HepG2 (cell line): ENCODE measurements at regions not wholly inside any gene's neighbourhood (a gene's known extent, or its start where the extent isn't known, plus 50 kb on each side); places are given as distances from the start of the nearest gene placed in this dataset.
"Not testable (repeated sequence)": the region's sequence is repeated elsewhere in the genome, so short reads cannot be mapped to it uniquely, and the experiment has no call there.

Experiments
- ATAC-seq: fragments of 200-7000 bp; cut with Tn5 transposase; 3 replicates; pipeline ENCODE4 v1.9.1; 2020; ENCODE audit warnings: mild to moderate bottlenecking, moderate library complexity
- BruUV-seq: library from RNA; stranded (reverse); fragments of 400-500 nt; replicated peaks from 2 replicates; lab custom pipeline; 2021; lab: Mats Ljungman, UMichigan
- CTCF ChIA-PET: fragments of 300-600 bp; formaldehyde crosslinking; extraction: SDS; loops from one replicate; lab custom pipeline; 2021; ENCODE audit warnings: low total read pairs, inconsistent platforms, low intra/inter-chr PET ratio; lab: Yijun Ruan, JAX
- POLR2A ChIA-PET: fragments of 350-600 bp; sonication (Branson Sonifier 250); formaldehyde crosslinking; loops from one replicate; lab custom pipeline; 2020; ENCODE audit warnings: antibody characterized with exemption, inconsistent platforms; lab: Yijun Ruan, JAX
- DNase-seq: peaks from one replicate; pipeline ENCODE4 v3.0.0-alpha.2; 2015; ENCODE audit warnings: low spot score
- FAIRE-seq: peaks from 3 replicates; lab custom pipeline; 2011; peaks lifted over from hg19 to GRCh38; lab: Jason Lieb, UNC
- H2AFZ ChIP-seq: one replicate; pipeline ENCODE4 v1.6.1; 2011; ENCODE audit warnings: low read length, inconsistent platforms
- H3K27ac ChIP-seq: fragments of 300-600 bp; 3 replicates; pipeline ENCODE4 v1.8.0; 2011; ENCODE audit warnings: mixed run types, mild to moderate bottlenecking, mixed read lengths, low read length, inconsistent platforms; ENCODE audit not compliant: insufficient read depth; ENCODE audit errors: extremely low read length
- H3K27me3 ChIP-seq, 2 experiments: fragments of 200-600 bp in 1 of 2; 2 replicates in 1 of 2; 3 replicates in 1 of 2; pipeline versions ENCODE4 v1.6.0 to v1.8.0; 2011; ENCODE audit warnings: low read length in 2 of 2, mild to moderate bottlenecking in 2 of 2, moderate library complexity in 2 of 2, inconsistent platforms in 1 of 2; ENCODE audit not compliant: insufficient read depth in 2 of 2, control insufficient read depth in 1 of 2
- H3K36me3 ChIP-seq, 2 experiments: fragments of 200-600 bp in 1 of 2; replicated peaks in 1 of 2; 2 replicates in 1 of 2; 3 replicates in 1 of 2; pipeline versions ENCODE4 v1.5.1 to v1.8.0; 2011; ENCODE audit warnings: low read length in 2 of 2, inconsistent platforms in 1 of 2; ENCODE audit not compliant: insufficient read depth in 2 of 2, control insufficient read depth in 1 of 2
- H3K4me1 ChIP-seq: 2 replicates; pipeline ENCODE4 v1.5.1; 2012; ENCODE audit warnings: low read length, inconsistent platforms; ENCODE audit not compliant: insufficient read depth
- H3K4me2 ChIP-seq: 2 replicates; pipeline ENCODE4 v1.6.0; 2011; ENCODE audit warnings: low read depth, low read length, inconsistent platforms
- H3K4me3 ChIP-seq, 3 experiments: fragments of 200-600 bp in 1 of 3; sonication (generic), shearing (Covaris generic) in 1 of 3; replicated peaks in 1 of 3; 2 replicates each; pipeline ENCODE4 v1.5.1; 2011 to 2016; ENCODE audit warnings: low read length in 3 of 3, inconsistent platforms in 2 of 3, low read depth in 2 of 3, mild to moderate bottlenecking in 2 of 3, control low read depth in 1 of 3, mixed read lengths in 1 of 3; ENCODE audit not compliant: insufficient read depth in 1 of 3
- H3K79me2 ChIP-seq: one replicate; pipeline ENCODE4 v1.6.1; 2011; ENCODE audit warnings: low read length, inconsistent platforms; ENCODE audit not compliant: insufficient read depth
- H3K9ac ChIP-seq: 2 replicates; pipeline ENCODE4 v1.6.0; 2011; ENCODE audit warnings: mild to moderate bottlenecking, low read depth, low read length, inconsistent platforms; ENCODE audit not compliant: insufficient read depth
- H3K9me3 ChIP-seq: 2 replicates; pipeline ENCODE4 v1.5.1; 2012; ENCODE audit warnings: mild to moderate bottlenecking, low read length
- H4K20me1 ChIP-seq: 2 replicates; pipeline ENCODE4 v1.6.0; 2011; ENCODE audit warnings: inconsistent platforms, mild to moderate bottlenecking, low read length, moderate library complexity; ENCODE audit not compliant: insufficient read depth
- ELF1 ChIP-seq: sonication (generic); formaldehyde crosslinking; IDR thresholded peaks from 2 replicates; pipeline ENCODE4 v1.4.0; 2020; ENCODE audit warnings: missing genetic modification reagents
- KDM6A ChIP-seq: IDR thresholded peaks from 2 replicates; pipeline ENCODE4 v1.6.1; 2016; ENCODE audit warnings: low read depth
- MYC ChIP-seq: sonication (generic); formaldehyde crosslinking; IDR thresholded peaks from 2 replicates; pipeline ENCODE4 v1.9.0; 2021; ENCODE audit warnings: missing genetic modification reagents, borderline replicate concordance
- NCOA2 ChIP-seq: sonication (generic); formaldehyde crosslinking; IDR thresholded peaks from 2 replicates; pipeline ENCODE4 v1.8.0; 2022; ENCODE audit warnings: inconsistent platforms
- SPEN ChIP-seq: sonication (generic); formaldehyde crosslinking; IDR thresholded peaks from 2 replicates; pipeline ENCODE4 v1.5.1; 2020; ENCODE audit warnings: low read depth, mild to moderate bottlenecking, missing genetic modification reagents
- TBX2 ChIP-seq: sonication (generic); formaldehyde crosslinking; IDR thresholded peaks from 2 replicates; pipeline ENCODE4 v1.5.0; 2020; ENCODE audit warnings: missing genetic modification reagents, mild to moderate bottlenecking, borderline replicate concordance
- ZMYM4 ChIP-seq: sonication (generic); formaldehyde crosslinking; IDR thresholded peaks from 2 replicates; pipeline ENCODE4 v1.8.1; 2023; ENCODE audit warnings: mild to moderate bottlenecking, missing genetic modification reagents
- ZNF430 ChIP-seq: sonication (generic); formaldehyde crosslinking; IDR thresholded peaks from 2 replicates; pipeline ENCODE4 v1.9.0; 2021; ENCODE audit warnings: mild to moderate bottlenecking, missing genetic modification reagents
- WGBS: methylation state at CpG from one replicate; pipeline ENCODE4 v1.1.6; 2017; ENCODE audit warnings: low lambda C conversion rate; 5-methylcytosine and 5-hydroxymethylcytosine counted together
- in situ Hi-C: cut with HindIII; loops from 2 replicates; pipeline ENCODE4 v1.10.0; 2017; ENCODE audit warnings: low pct_unique_long_range_greater_than_20kb; ENCODE audit not compliant: extremely low pct_ligation_motif_present
- intact Hi-C: fragments of 100-400 bp; cut with micrococcal nuclease; formaldehyde crosslinking; loops from one replicate; pipeline ENCODE4 v1.10.0; 2022; ENCODE audit not compliant: unreplicated experiment
- TF ChIP-seq, protein P1 (sequence below): sonication (generic); formaldehyde crosslinking; IDR thresholded peaks from 2 replicates; pipeline ENCODE4 v1.4.0; 2020; ENCODE audit warnings: mild to moderate bottlenecking, missing genetic modification reagents
- TF ChIP-seq, protein P2 (sequence below): sonication (generic); formaldehyde crosslinking; conservative IDR thresholded peaks from 2 replicates; pipeline ENCODE4 v1.4.0; 2020; ENCODE audit warnings: mild to moderate bottlenecking, missing genetic modification reagents, moderate library complexity
- TF ChIP-seq, protein P3 (sequence below): IDR thresholded peaks from 2 replicates; pipeline ENCODE4 v1.6.1; 2016; ENCODE audit warnings: missing compliant biosample characterization, missing genetic modification reagents, borderline replicate concordance
- TF ChIP-seq, protein P4 (sequence below): sonication (generic); formaldehyde crosslinking; IDR thresholded peaks from 2 replicates; pipeline ENCODE4 v1.4.0; 2020; ENCODE audit warnings: mild to moderate bottlenecking, missing genetic modification reagents, borderline replicate concordance

DNA sequence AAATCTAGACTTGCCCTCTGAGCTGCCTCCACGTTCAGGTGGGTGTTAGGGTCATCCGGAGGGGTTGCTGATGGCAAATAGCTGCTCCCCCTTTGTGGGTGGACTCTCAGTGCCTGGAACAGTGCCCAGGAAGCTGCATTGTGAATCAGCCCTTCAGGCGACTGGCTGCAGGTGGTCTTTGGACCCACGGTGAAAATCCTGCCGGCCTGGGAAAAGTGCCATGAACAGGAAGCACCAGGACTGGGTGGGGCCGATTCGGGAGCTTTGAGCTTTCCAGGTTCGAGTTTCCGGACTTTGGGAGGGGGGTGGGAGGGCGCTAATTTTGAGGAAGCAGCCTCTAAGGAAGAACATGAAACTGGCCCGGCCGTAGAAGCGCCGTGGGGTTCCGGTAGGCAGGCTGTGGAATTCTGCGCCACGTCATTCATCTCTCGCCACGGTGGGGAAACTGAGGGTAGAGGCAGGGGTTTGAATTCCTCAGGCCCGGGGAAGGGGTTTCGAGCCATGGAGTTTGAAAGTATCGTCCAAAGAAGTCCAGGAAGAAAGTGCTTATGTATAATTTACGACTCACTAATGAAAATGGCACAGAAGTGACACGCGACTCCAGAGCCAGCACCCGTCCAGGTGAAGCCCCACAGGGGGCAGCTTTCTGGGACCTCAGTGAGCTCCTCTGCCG lies 199.4 kb downstream of the BANP start:
- H3K27ac ChIP-seq, CTCF ChIA-PET, in situ Hi-C loops, BruUV-seq, H3K79me2 ChIP-seq, intact Hi-C loops, H4K20me1 ChIP-seq, H3K4me3 ChIP-seq, H3K9ac ChIP-seq, POLR2A ChIA-PET, H3K36me3 ChIP-seq, H3K9me3 ChIP-seq, H2AFZ ChIP-seq: not testable (repeated sequence)
- Histone ChIP-seq H3K27me3 (peaks cover 1 to 26% of the 10 kb centered on the region in 2 experiments; a peak in 4 of 5 replicates), H3K4me1 (peaks cover 45% of the 10 kb centered on the region), H3K4me2 (peak overlapping the region; percentile 41; the same call in 1 of the 2 replicates)
- peak; percentile 67 for ATAC-seq
- WGBS, result 39% methylated on average over 25 of the region's 27 CpGs
- FAIRE-seq, result peak; percentile 93
- peak; percentile 88 for DNase-seq
- TF ChIP-seq, protein P1, sequence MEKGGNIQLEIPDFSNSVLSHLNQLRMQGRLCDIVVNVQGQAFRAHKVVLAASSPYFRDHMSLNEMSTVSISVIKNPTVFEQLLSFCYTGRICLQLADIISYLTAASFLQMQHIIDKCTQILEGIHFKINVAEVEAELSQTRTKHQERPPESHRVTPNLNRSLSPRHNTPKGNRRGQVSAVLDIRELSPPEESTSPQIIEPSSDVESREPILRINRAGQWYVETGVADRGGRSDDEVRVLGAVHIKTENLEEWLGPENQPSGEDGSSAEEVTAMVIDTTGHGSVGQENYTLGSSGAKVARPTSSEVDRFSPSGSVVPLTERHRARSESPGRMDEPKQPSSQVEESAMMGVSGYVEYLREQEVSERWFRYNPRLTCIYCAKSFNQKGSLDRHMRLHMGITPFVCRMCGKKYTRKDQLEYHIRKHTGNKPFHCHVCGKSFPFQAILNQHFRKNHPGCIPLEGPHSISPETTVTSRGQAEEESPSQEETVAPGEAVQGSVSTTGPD (CRISPR knock-in tag), result peak; percentile 86; the same call in 1 of the 2 replicates
- TF ChIP-seq MYC (peak; percentile 24; the same call in 1 of the 2 replicates), NCOA2 (CRISPR knock-in tag) (peak; percentile 44; the same call in 1 of the 2 replicates), ELF1 (CRISPR knock-in tag) (peak; percentile 78), TBX2 (CRISPR knock-in tag) (0 out of 2 replicates have a peak, but pooled peaks have one; percentile 66), ZMYM4 (CRISPR knock-in tag) (peak; percentile 71), ZNF430 (0 out of 2 replicates have a peak, but pooled peaks have one; percentile 18), SPEN (CRISPR knock-in tag) (peak; percentile 90; the same call in 1 of the 2 replicates), KDM6A (CRISPR knock-in tag) (peak; percentile 63)
- TF ChIP-seq, protein P2, sequence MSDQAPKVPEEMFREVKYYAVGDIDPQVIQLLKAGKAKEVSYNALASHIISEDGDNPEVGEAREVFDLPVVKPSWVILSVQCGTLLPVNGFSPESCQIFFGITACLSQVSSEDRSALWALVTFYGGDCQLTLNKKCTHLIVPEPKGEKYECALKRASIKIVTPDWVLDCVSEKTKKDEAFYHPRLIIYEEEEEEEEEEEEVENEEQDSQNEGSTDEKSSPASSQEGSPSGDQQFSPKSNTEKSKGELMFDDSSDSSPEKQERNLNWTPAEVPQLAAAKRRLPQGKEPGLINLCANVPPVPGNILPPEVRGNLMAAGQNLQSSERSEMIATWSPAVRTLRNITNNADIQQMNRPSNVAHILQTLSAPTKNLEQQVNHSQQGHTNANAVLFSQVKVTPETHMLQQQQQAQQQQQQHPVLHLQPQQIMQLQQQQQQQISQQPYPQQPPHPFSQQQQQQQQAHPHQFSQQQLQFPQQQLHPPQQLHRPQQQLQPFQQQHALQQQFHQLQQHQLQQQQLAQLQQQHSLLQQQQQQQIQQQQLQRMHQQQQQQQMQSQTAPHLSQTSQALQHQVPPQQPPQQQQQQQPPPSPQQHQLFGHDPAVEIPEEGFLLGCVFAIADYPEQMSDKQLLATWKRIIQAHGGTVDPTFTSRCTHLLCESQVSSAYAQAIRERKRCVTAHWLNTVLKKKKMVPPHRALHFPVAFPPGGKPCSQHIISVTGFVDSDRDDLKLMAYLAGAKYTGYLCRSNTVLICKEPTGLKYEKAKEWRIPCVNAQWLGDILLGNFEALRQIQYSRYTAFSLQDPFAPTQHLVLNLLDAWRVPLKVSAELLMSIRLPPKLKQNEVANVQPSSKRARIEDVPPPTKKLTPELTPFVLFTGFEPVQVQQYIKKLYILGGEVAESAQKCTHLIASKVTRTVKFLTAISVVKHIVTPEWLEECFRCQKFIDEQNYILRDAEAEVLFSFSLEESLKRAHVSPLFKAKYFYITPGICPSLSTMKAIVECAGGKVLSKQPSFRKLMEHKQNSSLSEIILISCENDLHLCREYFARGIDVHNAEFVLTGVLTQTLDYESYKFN (CRISPR knock-in tag), result peak; percentile 88
- TF ChIP-seq, protein P3, sequence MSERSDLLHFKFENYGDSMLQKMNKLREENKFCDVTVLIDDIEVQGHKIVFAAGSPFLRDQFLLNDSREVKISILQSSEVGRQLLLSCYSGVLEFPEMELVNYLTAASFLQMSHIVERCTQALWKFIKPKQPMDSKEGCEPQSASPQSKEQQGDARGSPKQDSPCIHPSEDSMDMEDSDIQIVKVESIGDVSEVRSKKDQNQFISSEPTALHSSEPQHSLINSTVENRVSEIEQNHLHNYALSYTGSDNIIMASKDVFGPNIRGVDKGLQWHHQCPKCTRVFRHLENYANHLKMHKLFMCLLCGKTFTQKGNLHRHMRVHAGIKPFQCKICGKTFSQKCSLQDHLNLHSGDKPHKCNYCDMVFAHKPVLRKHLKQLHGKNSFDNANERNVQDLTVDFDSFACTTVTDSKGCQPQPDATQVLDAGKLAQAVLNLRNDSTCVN (CRISPR knock-in tag), result peak; percentile 48; the same call in 1 of the 2 replicates
- TF ChIP-seq, protein P4, sequence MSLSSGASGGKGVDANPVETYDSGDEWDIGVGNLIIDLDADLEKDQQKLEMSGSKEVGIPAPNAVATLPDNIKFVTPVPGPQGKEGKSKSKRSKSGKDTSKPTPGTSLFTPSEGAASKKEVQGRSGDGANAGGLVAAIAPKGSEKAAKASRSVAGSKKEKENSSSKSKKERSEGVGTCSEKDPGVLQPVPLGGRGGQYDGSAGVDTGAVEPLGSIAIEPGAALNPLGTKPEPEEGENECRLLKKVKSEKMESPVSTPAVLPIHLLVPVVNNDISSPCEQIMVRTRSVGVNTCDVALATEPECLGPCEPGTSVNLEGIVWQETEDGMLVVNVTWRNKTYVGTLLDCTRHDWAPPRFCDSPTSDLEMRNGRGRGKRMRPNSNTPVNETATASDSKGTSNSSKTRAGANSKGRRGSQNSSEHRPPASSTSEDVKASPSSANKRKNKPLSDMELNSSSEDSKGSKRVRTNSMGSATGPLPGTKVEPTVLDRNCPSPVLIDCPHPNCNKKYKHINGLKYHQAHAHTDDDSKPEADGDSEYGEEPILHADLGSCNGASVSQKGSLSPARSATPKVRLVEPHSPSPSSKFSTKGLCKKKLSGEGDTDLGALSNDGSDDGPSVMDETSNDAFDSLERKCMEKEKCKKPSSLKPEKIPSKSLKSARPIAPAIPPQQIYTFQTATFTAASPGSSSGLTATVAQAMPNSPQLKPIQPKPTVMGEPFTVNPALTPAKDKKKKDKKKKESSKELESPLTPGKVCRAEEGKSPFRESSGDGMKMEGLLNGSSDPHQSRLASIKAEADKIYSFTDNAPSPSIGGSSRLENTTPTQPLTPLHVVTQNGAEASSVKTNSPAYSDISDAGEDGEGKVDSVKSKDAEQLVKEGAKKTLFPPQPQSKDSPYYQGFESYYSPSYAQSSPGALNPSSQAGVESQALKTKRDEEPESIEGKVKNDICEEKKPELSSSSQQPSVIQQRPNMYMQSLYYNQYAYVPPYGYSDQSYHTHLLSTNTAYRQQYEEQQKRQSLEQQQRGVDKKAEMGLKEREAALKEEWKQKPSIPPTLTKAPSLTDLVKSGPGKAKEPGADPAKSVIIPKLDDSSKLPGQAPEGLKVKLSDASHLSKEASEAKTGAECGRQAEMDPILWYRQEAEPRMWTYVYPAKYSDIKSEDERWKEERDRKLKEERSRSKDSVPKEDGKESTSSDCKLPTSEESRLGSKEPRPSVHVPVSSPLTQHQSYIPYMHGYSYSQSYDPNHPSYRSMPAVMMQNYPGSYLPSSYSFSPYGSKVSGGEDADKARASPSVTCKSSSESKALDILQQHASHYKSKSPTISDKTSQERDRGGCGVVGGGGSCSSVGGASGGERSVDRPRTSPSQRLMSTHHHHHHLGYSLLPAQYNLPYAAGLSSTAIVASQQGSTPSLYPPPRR (CRISPR knock-in tag), result peak; percentile 45; the same call in 1 of the 2 replicates
